Trophoblast cell (in vitro differentiated cells and primary cell): ENCODE measurements at regions not wholly inside any gene's neighbourhood (a gene's known extent, or its start where the extent isn't known, plus 50 kb on each side); places are given as distances from the start of the nearest gene placed in this dataset.

Experiments used
- DNase-seq, 2 donors: peaks; one replicate each; pipeline ENCODE4 v3.0.0-alpha.2; 2016
- H2AFZ ChIP-seq: 2 replicates; pipeline ENCODE4 v1.6.1; 2013; ENCODE audit warnings: low read length, moderate library complexity, mild to moderate bottlenecking; ENCODE audit not compliant: insufficient read depth, poor library complexity
- H2AK5ac ChIP-seq: 2 replicates; pipeline ENCODE4 v1.6.1; 2013; ENCODE audit warnings: mild to moderate bottlenecking, low read length
- H2BK120ac ChIP-seq: 2 replicates; pipeline ENCODE4 v1.6.1; 2013; ENCODE audit warnings: low read length, mild to moderate bottlenecking, moderate library complexity; ENCODE audit not compliant: insufficient read depth, poor library complexity
- H2BK12ac ChIP-seq: 2 replicates; pipeline ENCODE4 v1.6.1; 2013; ENCODE audit warnings: mild to moderate bottlenecking, low read length, moderate library complexity
- H2BK5ac ChIP-seq: 2 replicates; pipeline ENCODE4 v1.6.1; 2013; ENCODE audit warnings: low read length, low read depth, moderate library complexity, mild to moderate bottlenecking; ENCODE audit not compliant: poor library complexity
- H3K14ac ChIP-seq: 2 replicates; pipeline ENCODE4 v1.6.1; 2013; ENCODE audit warnings: mild to moderate bottlenecking, low read length
- H3K18ac ChIP-seq: 2 replicates; pipeline ENCODE4 v1.6.1; 2013; ENCODE audit warnings: mild to moderate bottlenecking, low read length
- H3K23ac ChIP-seq: 2 replicates; pipeline ENCODE4 v1.6.1; 2013; ENCODE audit warnings: low read length
- H3K27ac ChIP-seq: 2 replicates; pipeline ENCODE4 v1.5.1; 2013; ENCODE audit warnings: low read depth, mild to moderate bottlenecking, inconsistent platforms, low read length, moderate library complexity
- H3K27me3 ChIP-seq: 2 replicates; pipeline ENCODE4 v1.6.1; 2013; ENCODE audit warnings: inconsistent platforms, mild to moderate bottlenecking, low read length, moderate library complexity; ENCODE audit not compliant: insufficient read depth
- H3K36me3 ChIP-seq, 2 experiments: 1 replicate in 1 of 2; 2 replicates in 1 of 2; pipeline ENCODE4 v1.6.1; 2013; ENCODE audit warnings: low read length in 2 of 2, mild to moderate bottlenecking in 2 of 2, moderate library complexity in 1 of 2; ENCODE audit not compliant: insufficient read depth in 2 of 2, control insufficient read depth in 1 of 2
- H3K4ac ChIP-seq: 2 replicates; pipeline ENCODE4 v1.6.1; 2013; ENCODE audit warnings: low read depth, mild to moderate bottlenecking, low read length, moderate library complexity
- H3K4me1 ChIP-seq, 2 experiments: 1 replicate in 1 of 2; 2 replicates in 1 of 2; pipeline ENCODE4 v1.6.1; 2013; ENCODE audit warnings: low read length in 2 of 2, mild to moderate bottlenecking in 2 of 2, moderate library complexity in 1 of 2; ENCODE audit not compliant: insufficient read depth in 2 of 2, control insufficient read depth in 1 of 2
- H3K4me2 ChIP-seq: 2 replicates; pipeline ENCODE4 v1.6.1; 2013; ENCODE audit warnings: inconsistent platforms, mild to moderate bottlenecking, low read length, moderate library complexity
- H3K4me3 ChIP-seq: 2 replicates; pipeline ENCODE4 v1.5.1; 2013; ENCODE audit warnings: mild to moderate bottlenecking, low read depth, low read length, inconsistent platforms
- H3K79me1 ChIP-seq: one replicate; pipeline ENCODE4 v1.6.1; 2013; ENCODE audit warnings: low read length
- H3K79me2 ChIP-seq: 2 replicates; pipeline ENCODE4 v1.6.1; 2013; ENCODE audit warnings: low read length, mild to moderate bottlenecking; ENCODE audit not compliant: control insufficient read depth, insufficient read depth, poor library complexity
- H3K9ac ChIP-seq: 2 replicates; pipeline ENCODE4 v1.6.1; 2013; ENCODE audit warnings: mild to moderate bottlenecking, low read length
- H3K9me3 ChIP-seq: 2 replicates; pipeline ENCODE4 v1.6.1; 2013; ENCODE audit warnings: low read depth, mild to moderate bottlenecking, control low read depth, inconsistent platforms, low read length; ENCODE audit not compliant: insufficient read depth
- H4K12ac ChIP-seq: 2 replicates; pipeline ENCODE4 v1.6.1; 2013; ENCODE audit warnings: low read depth, mild to moderate bottlenecking, low read length, moderate library complexity
- H4K8ac ChIP-seq: 2 replicates; pipeline ENCODE4 v1.6.1; 2013; ENCODE audit warnings: low read depth, mild to moderate bottlenecking, low read length, moderate library complexity
- H4K91ac ChIP-seq: one replicate; pipeline ENCODE4 v1.6.1; 2013; ENCODE audit warnings: low read depth, mild to moderate bottlenecking, low read length, moderate library complexity
- WGBS: extraction: QIAGEN DNeasy Blood & Tissue Kit; methylation state at CpG from one replicate; pipeline ENCODE4 v1.1.7; 2013; ENCODE audit warnings: missing lambda C conversion rate; ENCODE audit not compliant: insufficient read length, insufficient coverage; ENCODE audit errors: extremely low coverage; 5-methylcytosine and 5-hydroxymethylcytosine counted together

- Histone ChIP-seq H2BK12ac (no peak overlapping the region), H4K12ac (no peak overlapping the region), H2BK120ac (no peak overlapping the region), H3K23ac (no peak overlapping the region), H3K79me2 (no peaks in the 10 kb centered on the region), H2BK5ac (no peak overlapping the region), H3K9ac (no peak overlapping the region), H3K4me2 (no peak overlapping the region), H2AK5ac (no peak overlapping the region), H3K79me1 (no peaks in the 10 kb centered on the region), H3K9me3 (no peaks in the 10 kb centered on the region), H3K27ac (no peak overlapping the region), H4K8ac (no peak overlapping the region), H3K18ac (no peak overlapping the region), H3K27me3 (no peaks in the 10 kb centered on the region), H2AFZ (no peak overlapping the region), H3K4me3 (no peak overlapping the region), H4K91ac (no peak overlapping the region), H3K4ac (no peak overlapping the region), H3K14ac (no peak overlapping the region), H3K36me3 (no peaks in the 10 kb centered on the region), H3K4me1 (no peaks in the 10 kb centered on the region)
- no CpG with 5 or more reads among the region's 4 CpGs for WGBS
- DNase-seq, result no peak
Measured at GRCh38 chr13:77388944-77389624, 62.2 kb upstream of the MYCBP2 start.

GRCh38 chr13:77387607-77388200, 60.8 kb upstream of the MYCBP2 start:
- H3K18ac ChIP-seq, result no peak overlapping the region
- H3K79me2 ChIP-seq, result no peaks in the 10 kb centered on the region
- no peaks in the 10 kb centered on the region for H3K4me1 ChIP-seq
- no peak overlapping the region for H3K23ac ChIP-seq
- no peak overlapping the region for H2BK12ac ChIP-seq
- no CpG with 5 or more reads among the region's 5 CpGs for WGBS
- H2AK5ac ChIP-seq, result no peak overlapping the region
- H2BK5ac ChIP-seq, result no peak overlapping the region
- H3K9me3 ChIP-seq, result no peaks in the 10 kb centered on the region
- H3K9ac ChIP-seq, result no peak overlapping the region
- H3K4me3 ChIP-seq, result no peak overlapping the region
- H2BK120ac ChIP-seq, result no peak overlapping the region
- H3K36me3 ChIP-seq, result no peaks in the 10 kb centered on the region
- H3K79me1 ChIP-seq, result no peaks in the 10 kb centered on the region
- no peak overlapping the region for H4K91ac ChIP-seq
- H3K4me2 ChIP-seq, result no peak overlapping the region
- H3K27ac ChIP-seq, result no peak overlapping the region
- H3K4ac ChIP-seq, result no peak overlapping the region
- H3K27me3 ChIP-seq, result no peaks in the 10 kb centered on the region
- no peak overlapping the region for H4K12ac ChIP-seq
- H2AFZ ChIP-seq, result no peak overlapping the region
- DNase-seq, result no peak
- no peak overlapping the region for H4K8ac ChIP-seq
- no peak overlapping the region for H3K14ac ChIP-seq

DNA sequence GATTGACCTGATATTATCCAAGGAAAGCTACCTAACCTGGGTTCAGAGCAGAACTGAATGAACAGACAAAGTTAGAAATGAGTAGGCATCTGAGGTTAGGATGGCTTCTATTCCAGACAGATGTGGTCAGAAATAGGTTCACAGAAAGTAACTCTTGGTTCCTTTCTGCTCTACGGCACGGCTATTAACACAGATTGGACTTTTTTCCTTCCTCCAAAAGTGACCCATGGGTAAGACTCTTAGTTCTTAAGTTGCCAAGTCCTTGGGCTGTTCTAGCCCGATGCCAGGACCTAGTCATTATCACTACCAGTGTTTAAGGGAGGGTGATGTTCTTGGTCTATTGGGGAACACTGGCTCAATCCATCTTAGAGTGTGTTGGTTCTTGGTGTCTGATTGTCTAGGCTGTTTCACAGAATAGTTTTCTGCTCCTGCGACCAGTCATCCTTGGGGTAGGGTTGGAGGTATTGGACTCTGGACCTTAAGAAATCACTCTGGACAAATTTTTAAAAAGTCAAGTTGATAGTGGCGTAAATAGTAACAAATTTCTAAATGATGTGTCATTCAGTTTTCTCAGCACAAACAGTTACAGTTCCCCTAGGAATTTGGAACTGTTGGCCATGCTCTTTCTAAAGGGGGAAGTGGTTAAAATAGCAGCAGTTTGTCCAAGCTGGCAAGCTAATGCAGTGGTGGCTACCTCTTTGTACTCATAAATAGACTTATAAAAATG, 60.1 kb upstream of the MYCBP2 start:
- WGBS, result no CpG with 5 or more reads among the region's 5 CpGs
- no peaks in the 10 kb centered on the region for H3K79me1 ChIP-seq
- no peak overlapping the region for H2BK5ac ChIP-seq
- no peaks in the 10 kb centered on the region for H3K9me3 ChIP-seq
- no peak overlapping the region for H3K14ac ChIP-seq
- H3K27ac ChIP-seq, result no peak overlapping the region
- H4K91ac ChIP-seq, result no peak overlapping the region
- no peak overlapping the region for H3K18ac ChIP-seq
- DNase-seq, result peak in 1 of 2 donors; percentile 54
- H3K79me2 ChIP-seq, result no peaks in the 10 kb centered on the region
- H3K9ac ChIP-seq, result no peak overlapping the region
- no peak overlapping the region for H3K23ac ChIP-seq
- H2AK5ac ChIP-seq, result no peak overlapping the region
- H4K12ac ChIP-seq, result no peak overlapping the region
- H3K27me3 ChIP-seq, result no peaks in the 10 kb centered on the region
- H2BK12ac ChIP-seq, result no peak overlapping the region
- no peaks in the 10 kb centered on the region for H3K36me3 ChIP-seq
- H2BK120ac ChIP-seq, result no peak overlapping the region
- no peak overlapping the region for H4K8ac ChIP-seq
- no peak overlapping the region for H3K4ac ChIP-seq
- H3K4me1 ChIP-seq, result no peaks in the 10 kb centered on the region
- no peak overlapping the region for H2AFZ ChIP-seq
- no peak overlapping the region for H3K4me2 ChIP-seq
- H3K4me3 ChIP-seq, result no peak overlapping the region

GRCh38 chr13:77386046-77386445, 59.2 kb upstream of the MYCBP2 start:
- Histone ChIP-seq H2BK12ac (no peak overlapping the region), H3K4me3 (no peak overlapping the region), H3K23ac (no peak overlapping the region), H3K4ac (no peak overlapping the region), H2AK5ac (no peak overlapping the region), H3K27me3 (no peaks in the 10 kb centered on the region), H2BK120ac (no peak overlapping the region), H2BK5ac (no peak overlapping the region), H3K27ac (no peak overlapping the region), H3K14ac (no peak overlapping the region), H2AFZ (no peak overlapping the region), H3K9ac (no peak overlapping the region), H3K9me3 (no peaks in the 10 kb centered on the region), H3K4me2 (no peak overlapping the region), H3K36me3 (no peaks in the 10 kb centered on the region), H3K79me2 (no peaks in the 10 kb centered on the region), H3K4me1 (no peaks in the 10 kb centered on the region), H3K18ac (no peak overlapping the region), H4K8ac (no peak overlapping the region), H4K91ac (no peak overlapping the region), H3K79me1 (no peaks in the 10 kb centered on the region), H4K12ac (no peak overlapping the region)
- DNase-seq, result no peak
- WGBS, result no CpG with 5 or more reads among the region's 2 CpGs
